ENCODE measurements at regions not wholly inside any gene's neighbourhood (a gene's known extent, or its start where the extent isn't known, plus 50 kb on each side); places are given as distances from the start of the nearest gene placed in this dataset.

DNA sequence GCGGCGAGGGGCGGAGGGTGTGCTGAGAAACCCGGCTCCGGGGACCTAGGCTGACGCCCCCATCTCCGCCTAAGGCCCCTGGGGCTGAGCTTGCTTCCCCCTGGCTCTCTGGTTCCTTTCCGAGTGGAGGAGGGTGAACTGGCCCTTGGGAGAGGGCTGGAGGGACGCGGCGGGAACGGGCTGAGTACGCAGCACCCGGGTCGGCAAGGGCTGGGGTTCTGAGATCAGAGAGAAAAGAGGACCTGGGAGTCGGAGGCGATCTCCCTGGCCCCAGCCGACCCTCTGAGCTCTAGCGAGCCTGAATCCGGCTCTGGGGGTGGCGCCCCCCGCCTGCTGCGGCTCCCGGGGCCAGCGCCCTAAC is 270.8 kb downstream of the FOXD2 start:
- TF ChIP-seq EZH2 (IDR thresholded peaks at IDR 0.05; ENCODE audit: insufficient read depth, poor library complexity, severe bottlenecking), result no peak
- TF ChIP-seq EZH2phosphoT487 (IDR thresholded peaks at IDR 0.05; ENCODE audit: insufficient read depth, low read depth), result no peak; the same call in 1 of the 2 replicates
